ENCODE measurements at regions not wholly inside any gene's neighbourhood (a gene's known extent, or its start where the extent isn't known, plus 50 kb on each side); places are given as distances from the start of the nearest gene placed in this dataset.

DNA sequence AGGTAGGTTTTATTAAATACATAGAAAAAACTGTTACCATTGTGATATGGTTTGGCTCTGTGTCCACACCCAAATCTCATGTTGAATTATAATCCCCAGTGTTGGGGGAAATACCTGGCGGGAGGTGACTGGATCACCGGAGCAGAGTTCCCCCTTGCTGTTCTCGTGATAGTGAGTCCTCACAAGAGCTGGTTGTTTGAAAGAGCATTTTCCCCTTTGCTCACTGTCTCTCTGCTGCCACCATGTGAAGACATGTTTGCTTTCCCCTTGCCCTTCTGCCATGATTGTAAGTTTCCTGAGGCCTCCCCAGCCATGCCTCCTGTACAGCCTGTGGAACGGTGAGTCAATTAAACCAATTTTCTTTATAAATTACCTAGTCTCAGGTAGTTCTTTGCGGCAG, 352.7 kb upstream of the SLC39A10 start:
- TF ChIP-seq CTCF (IDR thresholded peaks at IDR 0.05; ENCODE audit: insufficient read depth, low read depth, low read length) (peak; percentile 6), EZH2 (IDR thresholded peaks at IDR 0.05; ENCODE audit: insufficient read depth, low read length) (no peak)
